ENCODE measurements at regions not wholly inside any gene's neighbourhood (a gene's known extent, or its start where the extent isn't known, plus 50 kb on each side); places are given as distances from the start of the nearest gene placed in this dataset.

- TF ChIP-seq CTCF (IDR thresholded peaks at IDR 0.05) (no peak), POLR2A (IDR thresholded peaks at IDR 0.05) (no peak), POLR2AphosphoS5 (IDR thresholded peaks at IDR 0.05) (no peak), EP300 (IDR thresholded peaks at IDR 0.05) (no peak)
These were observed 210.3 kb downstream of the AMY1C start for GRCh38 chr1:103960045-103960444.
